Lower lobe of right lung (tissue), 2 donors: ENCODE measurements at regions not wholly inside any gene's neighbourhood (a gene's known extent, or its start where the extent isn't known, plus 50 kb on each side); places are given as distances from the start of the nearest gene placed in this dataset.

Experiments
- ATAC-seq, 2 donors: fragments of 200-7000 bp; cut with Tn5 transposase; one replicate each; pipeline ENCODE4 v1.9.1; 2020 to 2022; ENCODE audit warnings: mild to moderate bottlenecking in 2 of 2, moderate library complexity in 2 of 2
- DNase-seq: peaks from one replicate; pipeline ENCODE4 v3.0.0-alpha.2; 2020
- H3K27ac ChIP-seq: fragments of 200-600 bp; one replicate; pipeline ENCODE4 v1.8.0; 2022
- H3K27me3 ChIP-seq: fragments of 200-600 bp; one replicate; pipeline ENCODE4 v1.8.0; 2022; ENCODE audit warnings: low read depth
- H3K36me3 ChIP-seq: fragments of 200-600 bp; one replicate; pipeline ENCODE4 v1.8.0; 2022; ENCODE audit warnings: mild to moderate bottlenecking
- H3K4me1 ChIP-seq: fragments of 200-600 bp; one replicate; pipeline ENCODE4 v1.8.0; 2022
- H3K4me3 ChIP-seq: fragments of 200-600 bp; one replicate; pipeline ENCODE4 v1.8.0; 2022; ENCODE audit warnings: mild to moderate bottlenecking
- H3K9me3 ChIP-seq: fragments of 200-600 bp; one replicate; pipeline ENCODE4 v1.8.0; 2022
- intact Hi-C: fragments of 100-400 bp; cut with DNase I; formaldehyde crosslinking; loops from one replicate; pipeline ENCODE4 v1.11.0; 2022
- TF ChIP-seq, protein P1 (sequence below): fragments of 200-600 bp; IDR thresholded peaks from one replicate; pipeline ENCODE4 v1.8.0; 2022; ENCODE audit warnings: antibody characterized with exemption, mild to moderate bottlenecking
- donor health status: DM: no; HTN: yes; CAD: no; lungs with severe emphysema.

GRCh38 chr3:18870074-18870640 is 278.2 kb upstream of the KCNH8 start:
- intact Hi-C loops, result no loop called here
- TF ChIP-seq, protein P1, sequence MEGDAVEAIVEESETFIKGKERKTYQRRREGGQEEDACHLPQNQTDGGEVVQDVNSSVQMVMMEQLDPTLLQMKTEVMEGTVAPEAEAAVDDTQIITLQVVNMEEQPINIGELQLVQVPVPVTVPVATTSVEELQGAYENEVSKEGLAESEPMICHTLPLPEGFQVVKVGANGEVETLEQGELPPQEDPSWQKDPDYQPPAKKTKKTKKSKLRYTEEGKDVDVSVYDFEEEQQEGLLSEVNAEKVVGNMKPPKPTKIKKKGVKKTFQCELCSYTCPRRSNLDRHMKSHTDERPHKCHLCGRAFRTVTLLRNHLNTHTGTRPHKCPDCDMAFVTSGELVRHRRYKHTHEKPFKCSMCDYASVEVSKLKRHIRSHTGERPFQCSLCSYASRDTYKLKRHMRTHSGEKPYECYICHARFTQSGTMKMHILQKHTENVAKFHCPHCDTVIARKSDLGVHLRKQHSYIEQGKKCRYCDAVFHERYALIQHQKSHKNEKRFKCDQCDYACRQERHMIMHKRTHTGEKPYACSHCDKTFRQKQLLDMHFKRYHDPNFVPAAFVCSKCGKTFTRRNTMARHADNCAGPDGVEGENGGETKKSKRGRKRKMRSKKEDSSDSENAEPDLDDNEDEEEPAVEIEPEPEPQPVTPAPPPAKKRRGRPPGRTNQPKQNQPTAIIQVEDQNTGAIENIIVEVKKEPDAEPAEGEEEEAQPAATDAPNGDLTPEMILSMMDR, result no peak
- H3K9me3 ChIP-seq, result no peaks in the 10 kb centered on the region
- no peak for DNase-seq
- H3K4me3 ChIP-seq, result no peak overlapping the region
- H3K27me3 ChIP-seq, result no peaks in the 10 kb centered on the region
- no peaks in the 10 kb centered on the region for H3K4me1 ChIP-seq
- no peak overlapping the region for H3K27ac ChIP-seq
- no peaks in the 10 kb centered on the region for H3K36me3 ChIP-seq
- ATAC-seq, result no peak

- TF ChIP-seq, protein P1, result no peak
- ATAC-seq, result no peak
- intact Hi-C loops, result no loop called here
Measured at GRCh38 chr3:18868911-18869689, 279.2 kb upstream of the KCNH8 start.

GRCh38 chr3:18866899-18867298 is 281.4 kb upstream of the KCNH8 start:
- intact Hi-C loops, result no loop called here
- Histone ChIP-seq H3K4me3 (no peak overlapping the region), H3K36me3 (no peaks in the 10 kb centered on the region), H3K4me1 (no peaks in the 10 kb centered on the region), H3K27ac (no peak overlapping the region), H3K27me3 (no peaks in the 10 kb centered on the region), H3K9me3 (no peaks in the 10 kb centered on the region)
- ATAC-seq (no peak), DNase-seq (no peak)
- TF ChIP-seq, protein P1, result no peak

More at GRCh38 chr3:18868911-18869689, 279.2 kb upstream of the KCNH8 start:
- Histone ChIP-seq H3K36me3 (no peaks in the 10 kb centered on the region), H3K27ac (no peak overlapping the region), H3K4me1 (no peaks in the 10 kb centered on the region), H3K4me3 (no peak overlapping the region), H3K9me3 (no peaks in the 10 kb centered on the region), H3K27me3 (no peaks in the 10 kb centered on the region)
- DNase-seq, result no peak

GRCh38 chr3:18864933-18865731 is 283.2 kb upstream of the KCNH8 start:
- H3K27me3 ChIP-seq, result no peaks in the 10 kb centered on the region
- intact Hi-C loops, result no loop called here
- H3K9me3 ChIP-seq, result no peaks in the 10 kb centered on the region
- ATAC-seq (no peak), DNase-seq (no peak)
- TF ChIP-seq, protein P1, result no peak
- H3K27ac ChIP-seq, result no peak overlapping the region
- H3K4me1 ChIP-seq, result no peaks in the 10 kb centered on the region
- no peaks in the 10 kb centered on the region for H3K36me3 ChIP-seq
- no peak overlapping the region for H3K4me3 ChIP-seq

GRCh38 chr3:18862077-18862476 is 286.2 kb upstream of the KCNH8 start:
- no peak overlapping the region for H3K4me3 ChIP-seq
- ATAC-seq (no peak), DNase-seq (no peak)
- no peak overlapping the region for H3K27ac ChIP-seq
- H3K4me1 ChIP-seq, result no peaks in the 10 kb centered on the region
- no peaks in the 10 kb centered on the region for H3K9me3 ChIP-seq
- TF ChIP-seq, protein P1, result no peak
- H3K36me3 ChIP-seq, result no peaks in the 10 kb centered on the region
- intact Hi-C loops, result no loop called here
- H3K27me3 ChIP-seq, result no peaks in the 10 kb centered on the region
